Uterus (tissue), 3 donors: ENCODE measurements at regions not wholly inside any gene's neighbourhood (a gene's known extent, or its start where the extent isn't known, plus 50 kb on each side); places are given as distances from the start of the nearest gene placed in this dataset.
"Not testable (repeated sequence)": the region's sequence is repeated elsewhere in the genome, so short reads cannot be mapped to it uniquely, and the experiment has no call there.

Experiments used
- DNase-seq, 2 donors: peaks; one replicate each; pipeline ENCODE4 v3.0.0-alpha.2; 2019 to 2020
- H3K27ac ChIP-seq, 2 donors: fragments of 200-600 bp; sonication (generic); 1 replicate in 1 of 2; 2 replicates in 1 of 2; pipeline ENCODE4 v1.5.1; 2016 to 2018
- H3K27me3 ChIP-seq, 2 donors: fragments of 200-600 bp; sonication (generic); one replicate each; pipeline ENCODE4 v1.5.1; 2018 to 2019; ENCODE audit warnings: control low read depth in 1 of 2
- H3K36me3 ChIP-seq, 2 donors: fragments of 200-600 bp; sonication (generic); one replicate each; pipeline ENCODE4 v1.5.1; 2019; ENCODE audit warnings: control low read depth in 1 of 2
- H3K4me1 ChIP-seq, 2 donors: fragments of 200-600 bp; sonication (generic); one replicate each; pipeline ENCODE4 v1.5.1; 2018 to 2019; ENCODE audit warnings: control low read depth in 1 of 2
- H3K4me3 ChIP-seq, 2 donors: fragments of 200-600 bp; sonication (generic); 1 replicate in 1 of 2; 2 replicates in 1 of 2; pipeline ENCODE4 v1.5.1; 2018 to 2019; ENCODE audit warnings: mild to moderate bottlenecking in 1 of 2
- H3K9me3 ChIP-seq, 2 donors: fragments of 200-600 bp; sonication (generic); one replicate each; pipeline ENCODE4 v1.5.1; 2019; ENCODE audit warnings: control low read depth in 1 of 2
- POLR2A ChIP-seq, 2 donors: fragments of 450-650 bp; IDR thresholded peaks; one replicate each; pipeline ENCODE4 v1.6.1; 2016; ENCODE audit warnings: antibody characterized with exemption in 2 of 2, mild to moderate bottlenecking in 1 of 2, moderate library complexity in 1 of 2
- intact Hi-C: fragments of 100-400 bp; cut with DNase I; formaldehyde crosslinking; loops from one replicate; pipeline ENCODE4 v1.15.1; 2023; ENCODE audit warnings: low total_unique reads
- TF ChIP-seq, protein P1 (sequence below), 4 experiments: fragments of 200-600 bp in 2 of 4; fragments of 450-650 bp in 2 of 4; sonication (generic) in 2 of 4; IDR thresholded peaks; one replicate each; pipeline ENCODE4 v1.5.1; 2016 to 2019; ENCODE audit warnings: antibody characterized with exemption in 4 of 4, mild to moderate bottlenecking in 2 of 4, moderate library complexity in 1 of 4
- donor health status: DM: yes; HTN: yes; CAD: no.

DNA sequence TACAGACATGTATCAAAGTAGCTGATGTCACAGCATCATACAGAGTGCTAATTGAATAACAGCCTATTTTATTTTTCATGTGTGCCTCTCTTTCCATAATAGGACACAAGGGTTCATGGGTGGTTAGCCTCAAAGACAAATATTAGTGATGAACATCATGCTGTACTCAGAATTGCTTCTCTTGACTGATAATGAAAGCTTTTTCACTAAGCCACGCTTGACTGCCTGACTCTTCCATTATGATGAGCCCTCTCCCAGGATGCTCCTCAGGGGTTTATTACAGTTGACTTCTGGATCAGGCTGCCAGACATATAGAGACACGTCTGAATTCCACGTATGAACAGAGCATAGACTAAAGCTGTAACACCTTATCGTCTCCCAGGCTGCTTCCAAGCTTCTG, 2757.5 kb downstream of the PCDH7 start:
- no peak for TF ChIP-seq POLR2A (IDR thresholded peaks at IDR 0.05)
- TF ChIP-seq, protein P1, sequence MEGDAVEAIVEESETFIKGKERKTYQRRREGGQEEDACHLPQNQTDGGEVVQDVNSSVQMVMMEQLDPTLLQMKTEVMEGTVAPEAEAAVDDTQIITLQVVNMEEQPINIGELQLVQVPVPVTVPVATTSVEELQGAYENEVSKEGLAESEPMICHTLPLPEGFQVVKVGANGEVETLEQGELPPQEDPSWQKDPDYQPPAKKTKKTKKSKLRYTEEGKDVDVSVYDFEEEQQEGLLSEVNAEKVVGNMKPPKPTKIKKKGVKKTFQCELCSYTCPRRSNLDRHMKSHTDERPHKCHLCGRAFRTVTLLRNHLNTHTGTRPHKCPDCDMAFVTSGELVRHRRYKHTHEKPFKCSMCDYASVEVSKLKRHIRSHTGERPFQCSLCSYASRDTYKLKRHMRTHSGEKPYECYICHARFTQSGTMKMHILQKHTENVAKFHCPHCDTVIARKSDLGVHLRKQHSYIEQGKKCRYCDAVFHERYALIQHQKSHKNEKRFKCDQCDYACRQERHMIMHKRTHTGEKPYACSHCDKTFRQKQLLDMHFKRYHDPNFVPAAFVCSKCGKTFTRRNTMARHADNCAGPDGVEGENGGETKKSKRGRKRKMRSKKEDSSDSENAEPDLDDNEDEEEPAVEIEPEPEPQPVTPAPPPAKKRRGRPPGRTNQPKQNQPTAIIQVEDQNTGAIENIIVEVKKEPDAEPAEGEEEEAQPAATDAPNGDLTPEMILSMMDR (IDR thresholded peaks at IDR 0.05): no peak
- intact Hi-C loops: no loop called here
- Histone ChIP-seq H3K9me3 (no peaks in the 10 kb centered on the region), H3K4me3 (no peak overlapping the region), H3K27me3 (no peaks in the 10 kb centered on the region), H3K4me1 (no peaks in the 10 kb centered on the region), H3K27ac (no peak overlapping the region), H3K36me3 (no peaks in the 10 kb centered on the region)
- DNase-seq: no peak

DNA sequence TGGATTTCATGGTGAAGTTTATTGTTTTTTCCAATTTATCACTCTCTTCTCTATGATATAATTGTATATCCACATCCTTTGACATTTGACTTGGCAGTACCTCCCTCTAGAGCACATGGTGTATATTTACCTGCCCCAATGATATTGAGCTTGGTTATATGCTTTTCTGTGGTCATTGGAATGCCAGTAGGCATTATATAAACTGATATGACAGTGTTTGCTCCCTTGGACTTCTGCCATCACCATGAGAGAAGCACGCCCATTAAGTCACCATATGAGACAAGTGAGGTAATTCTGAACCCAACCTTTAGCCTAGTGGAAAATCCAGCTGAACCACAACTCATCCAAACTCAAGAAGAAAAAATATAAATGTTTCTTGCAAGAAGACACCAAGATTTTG, 2761.5 kb downstream of the ARAP2 start:
- Histone ChIP-seq H3K4me1 (no peaks in the 10 kb centered on the region), H3K27me3 (no peaks in the 10 kb centered on the region), H3K27ac (no peak overlapping the region), H3K36me3 (no peaks in the 10 kb centered on the region), H3K9me3 (no peaks in the 10 kb centered on the region), H3K4me3 (no peak overlapping the region)
- no peak for TF ChIP-seq POLR2A (IDR thresholded peaks at IDR 0.05)
- TF ChIP-seq, protein P1 (IDR thresholded peaks at IDR 0.05): no peak
- intact Hi-C loops: no loop called here
- DNase-seq: no peak

DNA sequence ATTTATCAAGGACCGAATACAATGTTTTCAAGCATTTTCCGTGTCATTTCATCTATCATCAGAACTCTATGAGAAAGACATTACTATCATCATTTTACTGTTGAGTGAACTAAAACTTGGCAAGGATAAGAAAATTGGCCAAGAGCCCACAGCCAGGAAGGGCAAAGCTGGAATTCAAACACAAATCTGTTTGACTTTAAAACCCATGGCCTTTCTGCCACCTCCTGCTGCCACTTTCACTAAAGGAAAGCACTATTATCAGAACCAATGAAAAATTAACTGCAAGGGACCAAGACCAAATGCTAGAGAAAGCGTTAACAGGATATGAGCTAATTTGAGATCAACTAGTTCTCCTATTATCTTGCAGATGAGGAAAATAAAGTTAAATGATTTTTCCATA, 2759.2 kb downstream of the ARAP2 start:
- no peak for DNase-seq
- intact Hi-C loops: no loop called here
- Histone ChIP-seq H3K4me3 (no peak overlapping the region), H3K27ac (no peak overlapping the region), H3K4me1 (no peaks in the 10 kb centered on the region), H3K27me3 (no peaks in the 10 kb centered on the region), H3K36me3 (no peaks in the 10 kb centered on the region), H3K9me3 (no peaks in the 10 kb centered on the region)
- TF ChIP-seq POLR2A (IDR thresholded peaks at IDR 0.05): no peak
- TF ChIP-seq, protein P1 (IDR thresholded peaks at IDR 0.05): no peak

DNA sequence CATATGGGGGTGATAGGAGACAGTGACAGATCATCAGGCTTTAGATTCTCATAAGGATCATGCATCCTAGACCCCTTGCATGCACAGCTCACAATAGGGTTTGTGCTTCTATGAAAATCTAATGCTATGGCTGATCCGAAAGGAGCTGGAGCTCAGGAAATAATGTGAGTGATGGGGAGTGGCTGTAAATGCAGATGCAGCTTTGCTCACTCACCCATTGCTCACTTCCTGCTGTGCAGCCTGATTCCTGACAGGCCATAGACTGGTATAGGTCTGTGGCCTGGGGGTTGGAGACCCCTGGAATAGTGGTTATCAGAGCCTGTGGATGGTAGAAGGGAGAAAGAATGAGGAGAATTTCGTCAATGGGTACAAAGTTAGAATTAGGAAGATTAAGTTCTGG, 2751.1 kb downstream of the ARAP2 start:
- TF ChIP-seq POLR2A (IDR thresholded peaks at IDR 0.05): no peak
- Histone ChIP-seq H3K4me1 (no peaks in the 10 kb centered on the region), H3K9me3 (no peaks in the 10 kb centered on the region), H3K4me3 (no peak overlapping the region), H3K36me3 (no peaks in the 10 kb centered on the region), H3K27me3 (no peaks in the 10 kb centered on the region), H3K27ac (no peak overlapping the region)
- no peak for DNase-seq
- intact Hi-C loops: no loop called here

DNA sequence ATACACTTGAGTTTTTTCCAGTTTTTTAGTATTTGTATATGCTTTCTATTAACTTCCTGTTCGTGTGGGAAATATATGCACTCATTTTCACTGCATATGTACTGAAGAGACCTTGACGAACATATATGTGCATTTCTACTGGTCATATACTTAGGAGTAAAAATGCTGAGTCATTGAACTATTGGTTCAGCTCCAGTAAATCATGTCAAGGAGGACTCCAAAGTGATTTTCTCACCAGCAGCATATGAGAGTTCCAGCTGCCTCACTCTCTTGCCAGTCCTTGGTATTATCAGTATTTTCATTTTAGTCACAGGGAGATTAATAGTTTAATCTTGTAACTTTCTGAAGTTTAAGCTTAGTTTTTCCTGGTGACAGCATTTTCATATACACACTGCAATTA, 2750.2 kb downstream of the ARAP2 start:
- H3K4me1 ChIP-seq: no peaks in the 10 kb centered on the region
- no peak overlapping the region for H3K4me3 ChIP-seq
- no peak for DNase-seq
- no peak overlapping the region for H3K27ac ChIP-seq
- no peaks in the 10 kb centered on the region for H3K27me3 ChIP-seq
- intact Hi-C loops: no loop called here
- H3K36me3 ChIP-seq: no peaks in the 10 kb centered on the region
- H3K9me3 ChIP-seq: no peaks in the 10 kb centered on the region
- TF ChIP-seq POLR2A (IDR thresholded peaks at IDR 0.05): no peak

DNA sequence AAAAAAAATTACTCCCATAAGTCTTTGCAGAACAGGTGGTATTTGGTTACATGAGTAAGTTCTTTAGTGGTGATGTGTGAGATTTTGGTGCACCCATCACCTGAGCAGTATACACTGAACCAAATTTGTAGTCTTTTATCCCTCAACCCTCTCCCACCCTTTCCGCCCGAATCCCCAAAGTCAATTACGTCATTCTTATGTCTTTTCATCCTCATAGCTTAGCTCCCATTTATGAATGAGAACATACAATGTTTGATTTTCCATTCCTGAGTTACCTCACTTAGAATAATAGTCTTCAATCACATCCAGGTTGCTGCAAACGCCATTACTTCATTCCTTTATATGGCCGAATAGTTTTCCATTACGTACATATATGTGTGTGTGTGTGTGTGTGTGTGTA, 2742.7 kb downstream of the ARAP2 start:
- H3K4me1 ChIP-seq, intact Hi-C loops, H3K9me3 ChIP-seq, H3K27me3 ChIP-seq, DNase-seq, H3K27ac ChIP-seq, H3K36me3 ChIP-seq, H3K4me3 ChIP-seq: not testable (repeated sequence)

DNA sequence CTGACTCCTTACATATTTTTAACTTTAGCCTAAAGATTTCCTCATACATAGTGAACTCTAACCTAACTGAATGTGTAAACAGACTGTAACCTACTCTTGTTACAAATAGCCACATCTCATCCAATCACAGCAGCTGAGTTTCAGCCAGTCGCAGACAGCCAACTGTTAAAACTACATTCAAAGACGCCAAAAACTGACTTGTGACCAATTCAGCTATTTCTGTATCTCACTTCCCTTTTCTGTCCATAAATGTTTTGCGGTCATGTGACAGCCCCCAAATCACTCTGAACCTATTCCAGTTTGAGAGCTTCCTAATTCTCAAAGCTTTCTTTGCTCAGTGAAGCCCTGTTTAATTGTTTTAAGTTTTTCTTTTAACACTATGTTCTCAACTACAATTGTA, 2731.9 kb downstream of the ARAP2 start:
- no peak for DNase-seq
- intact Hi-C loops: no loop called here

More for the DNA sequence above, 2731.9 kb downstream of the ARAP2 start:
- no peaks in the 10 kb centered on the region for H3K4me1 ChIP-seq
- H3K9me3 ChIP-seq: no peaks in the 10 kb centered on the region
- H3K27ac ChIP-seq: no peak overlapping the region
- no peaks in the 10 kb centered on the region for H3K27me3 ChIP-seq
- no peak for TF ChIP-seq POLR2A (IDR thresholded peaks at IDR 0.05)
- TF ChIP-seq, protein P1 (IDR thresholded peaks at IDR 0.05): no peak
- H3K4me3 ChIP-seq: no peak overlapping the region
- no peaks in the 10 kb centered on the region for H3K36me3 ChIP-seq
